GM12892 (cell line): ENCODE measurements at regions not wholly inside any gene's neighbourhood (a gene's known extent, or its start where the extent isn't known, plus 50 kb on each side); places are given as distances from the start of the nearest gene placed in this dataset.

Experiments
- POLR2A ChIP-seq: IDR thresholded peaks from 2 replicates; pipeline ENCODE4 v1.6.1; 2011; ENCODE audit warnings: low read depth, low read length, control low read depth
- POLR2AphosphoS5 ChIP-seq: IDR thresholded peaks from 2 replicates; pipeline ENCODE4 v1.6.1; 2011; ENCODE audit warnings: low read depth, low read length, control low read depth

- no peak for TF ChIP-seq POLR2AphosphoS5
- no peak for TF ChIP-seq POLR2A
These were observed 167.0 kb downstream of the C5orf15 start for GRCh38 chr5:133801431-133801830.
